Posterior cingulate gyrus (tissue), 11 donors: ENCODE measurements at regions not wholly inside any gene's neighbourhood (a gene's known extent, or its start where the extent isn't known, plus 50 kb on each side); places are given as distances from the start of the nearest gene placed in this dataset.

ENCODE experiments used
- DNase-seq, 10 donors: peaks; one replicate each; pipeline versions ENCODE4 v3.0.0 to v3.0.0-alpha.2; 2020 to 2021; ENCODE audit warnings: mixed read lengths in 3 of 10
- intact Hi-C: fragments of 100-400 bp; cut with DNase I; formaldehyde crosslinking; loops from one replicate; pipeline ENCODE4 v1.15.1; 2023

- DNase-seq = no peak
- intact Hi-C loops = no loop called here
These were observed 470.2 kb upstream of the BTBD3 start for GRCh38 chr20:11447371-11448100.

DNA sequence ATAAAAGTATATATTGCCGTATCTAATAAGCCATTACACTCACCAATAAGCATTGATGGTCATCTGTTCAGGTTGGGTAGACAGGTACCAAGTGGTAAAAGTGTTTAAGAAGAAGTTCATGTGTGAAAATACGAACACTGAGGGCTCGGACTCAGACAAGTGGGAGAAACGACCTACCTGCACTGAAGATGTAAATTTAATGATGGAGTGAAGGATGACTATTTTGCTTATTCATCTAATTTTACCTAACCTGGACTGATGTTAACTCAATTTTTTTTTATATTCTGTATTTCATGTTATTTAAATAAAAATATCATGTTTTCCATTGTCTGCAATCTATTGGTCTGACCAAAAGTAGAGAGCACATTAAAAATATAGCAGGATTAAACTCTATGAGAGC, 469.1 kb upstream of the BTBD3 start:
- DNase-seq = no peak
- intact Hi-C loops = no loop called here

GRCh38 chr20:11451793-11452291, 465.9 kb upstream of the BTBD3 start:
- DNase-seq = no peak
- intact Hi-C loops = no loop called here

DNA sequence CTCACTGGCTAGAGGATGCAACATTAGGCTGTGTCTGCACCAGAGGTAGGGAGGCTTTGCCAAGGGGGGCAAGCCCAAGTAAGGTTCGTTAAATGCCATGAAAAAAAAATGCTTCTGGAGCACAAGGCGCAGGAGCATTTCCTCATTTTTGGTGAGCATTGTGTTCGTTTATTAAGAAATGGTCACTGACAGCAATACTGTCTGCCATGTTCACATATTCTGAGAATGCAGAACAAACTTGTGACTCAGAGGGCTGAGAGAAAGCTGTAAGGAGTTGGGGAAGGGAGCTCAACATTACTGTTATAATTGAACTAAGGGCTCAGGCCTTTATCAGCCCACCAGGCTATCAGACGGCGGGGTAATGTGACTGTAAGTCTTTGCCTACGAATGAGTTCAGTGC, 465.4 kb upstream of the BTBD3 start:
- DNase-seq = no peak
- intact Hi-C loops = no loop called here

DNA sequence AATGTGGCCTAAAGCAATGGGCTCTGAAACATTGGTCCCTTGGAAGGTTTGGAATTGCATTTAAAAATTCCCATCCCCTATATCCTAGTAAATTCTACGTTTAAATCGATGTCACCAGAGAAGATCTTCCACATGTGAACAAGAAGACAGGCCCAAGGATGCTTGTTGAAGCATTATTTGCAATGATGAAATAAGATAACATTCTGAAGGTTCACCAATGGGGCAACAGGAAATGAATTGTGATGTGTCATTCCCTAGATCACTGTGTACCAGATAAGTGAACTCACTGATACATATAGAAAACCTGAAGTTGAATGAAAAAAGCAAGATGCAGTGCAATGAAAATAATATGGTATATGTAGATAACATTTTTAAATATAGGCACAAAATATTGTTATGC, 464.3 kb upstream of the BTBD3 start:
- DNase-seq = no peak
- intact Hi-C loops = no loop called here

DNA sequence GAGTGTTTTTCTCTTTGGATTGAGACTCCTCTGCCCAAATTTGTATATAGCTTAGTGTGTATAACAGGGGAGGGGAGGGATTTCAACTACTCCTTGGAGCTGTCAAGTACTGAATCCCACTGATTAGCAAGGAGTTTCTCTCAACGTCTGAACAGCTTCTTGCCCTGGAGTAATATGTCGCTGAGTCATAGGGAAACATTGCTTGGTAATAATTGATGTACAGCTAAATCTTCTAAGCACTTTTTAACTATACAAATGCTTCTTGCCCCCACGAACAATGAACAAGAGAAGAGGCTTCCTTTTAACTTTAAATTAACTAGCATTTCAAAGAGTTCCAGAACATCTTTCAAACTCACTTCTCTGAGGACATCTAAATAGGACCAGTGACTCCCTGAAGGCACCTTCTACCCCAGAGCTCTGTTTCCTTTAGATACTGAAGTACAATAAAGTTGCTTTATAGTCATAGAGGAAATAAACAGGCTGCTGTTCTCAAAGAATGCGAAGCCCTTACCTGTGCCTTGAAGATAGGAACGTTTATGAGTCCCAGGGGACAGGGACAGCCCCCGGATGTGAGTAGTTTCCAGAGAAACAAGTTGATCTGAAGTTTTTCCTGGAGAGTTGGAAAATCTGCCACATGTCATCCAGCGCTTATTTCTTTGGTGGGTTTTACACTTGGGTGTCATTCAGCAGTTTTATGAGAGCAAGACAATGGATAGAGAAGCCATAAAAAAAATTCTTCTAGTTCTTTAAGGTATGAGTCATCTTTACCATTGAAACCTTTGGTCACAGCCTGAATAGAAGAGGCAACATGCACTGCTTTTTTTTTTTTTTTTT, 462.5 kb upstream of the BTBD3 start:
- no peak for DNase-seq
- intact Hi-C loops = no loop called here

GRCh38 chr20:11457488-11457887, 460.2 kb upstream of the BTBD3 start:
- DNase-seq = no peak
- intact Hi-C loops = no loop called here

- intact Hi-C loops = no loop called here
- no peak for DNase-seq
These were observed 458.4 kb upstream of the BTBD3 start for GRCh38 chr20:11459090-11459890.

- intact Hi-C loops = no loop called here
- no peak for DNase-seq
These were observed 450.3 kb upstream of the BTBD3 start for GRCh38 chr20:11467436-11467835.

DNA sequence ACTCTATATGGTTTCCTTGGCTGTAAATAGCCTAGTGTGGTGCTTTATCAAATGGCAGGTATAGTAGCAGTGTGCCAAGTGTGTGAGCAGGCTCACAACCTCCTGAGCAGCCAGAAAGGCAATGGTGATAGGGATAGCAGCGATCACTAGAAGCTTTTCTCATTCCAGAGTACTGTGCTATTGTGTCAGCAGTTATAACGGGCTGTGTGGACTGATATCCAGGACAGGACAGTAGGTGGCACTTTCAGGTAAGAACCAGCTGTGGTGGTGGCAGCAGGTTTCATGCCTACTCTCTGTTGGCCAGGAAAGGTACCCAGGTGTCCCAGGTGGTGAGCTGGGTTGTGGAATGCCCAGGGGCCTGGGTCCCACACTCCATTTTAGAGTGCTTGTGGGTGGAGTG, 448.8 kb upstream of the BTBD3 start:
- DNase-seq = no peak
- intact Hi-C loops = no loop called here

GRCh38 chr20:11469795-11470435, 447.8 kb upstream of the BTBD3 start:
- intact Hi-C loops = no loop called here
- no peak for DNase-seq

DNA sequence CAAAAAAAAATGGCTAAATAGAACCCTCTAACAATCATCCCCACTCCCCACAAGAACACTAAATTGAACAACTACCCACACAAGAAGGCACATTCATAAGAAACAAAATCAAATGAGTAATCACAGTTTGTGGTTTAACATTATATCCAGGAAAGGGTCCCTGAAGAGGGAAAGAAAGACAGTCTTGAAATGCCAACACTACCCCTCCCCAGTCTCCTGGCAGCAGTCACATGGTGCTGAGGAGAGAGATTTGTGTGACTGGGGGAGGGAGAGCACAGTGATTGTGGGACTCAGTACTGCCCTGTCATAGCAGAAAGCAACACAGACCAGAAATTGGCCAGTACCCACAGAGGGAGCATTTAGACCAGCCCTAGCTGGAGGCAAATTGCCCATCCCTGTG, 443.7 kb upstream of the BTBD3 start:
- intact Hi-C loops = no loop called here
- DNase-seq = no peak

DNA sequence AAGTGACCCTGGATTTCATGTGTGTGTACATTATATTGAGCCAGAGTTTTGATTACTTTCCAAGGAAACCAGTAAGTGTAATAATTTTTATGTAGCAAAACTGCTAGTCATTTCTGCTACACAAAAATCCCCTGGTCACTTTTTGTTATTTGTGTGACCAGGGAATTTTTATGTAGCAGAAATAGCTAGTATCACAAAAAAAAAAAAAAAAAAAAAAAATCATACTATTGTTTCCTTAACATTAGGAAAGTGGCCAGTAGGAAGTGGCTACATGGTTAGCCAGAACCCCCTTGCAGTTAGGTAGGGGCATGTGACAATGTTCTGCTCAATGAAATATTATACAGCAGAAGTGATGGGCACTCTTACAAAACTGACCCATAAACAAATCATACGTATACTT, 434.0 kb upstream of the BTBD3 start:
- intact Hi-C loops = no loop called here
- DNase-seq = no peak

DNA sequence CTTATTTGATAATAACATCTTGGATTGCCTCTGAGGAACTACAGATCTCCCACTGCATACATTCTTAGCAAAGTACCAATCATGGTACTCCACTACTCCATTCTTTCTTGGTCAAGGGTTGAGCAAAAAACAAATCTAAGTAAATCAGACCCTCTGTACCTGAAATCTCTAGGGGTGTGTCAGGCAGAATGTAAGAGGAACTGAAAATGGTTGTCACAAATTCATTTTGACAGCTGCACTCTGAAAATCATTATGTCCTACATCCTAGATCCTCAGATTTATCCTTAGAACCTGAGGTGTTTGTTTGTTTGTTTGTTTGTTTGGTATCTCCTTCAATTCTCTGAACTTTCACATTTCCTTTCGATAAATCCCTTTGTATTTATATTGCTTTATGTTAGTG, 433.2 kb upstream of the BTBD3 start:
- DNase-seq = no peak
- intact Hi-C loops = no loop called here

GRCh38 chr20:11492386-11492785, 425.3 kb upstream of the BTBD3 start:
- no peak for DNase-seq
- intact Hi-C loops = no loop called here

GRCh38 chr20:11492846-11493245, 424.8 kb upstream of the BTBD3 start:
- intact Hi-C loops = no loop called here
- DNase-seq = no peak

- no peak for DNase-seq
- intact Hi-C loops = no loop called here
These were observed 421.3 kb upstream of the BTBD3 start for GRCh38 chr20:11496380-11496779.

GRCh38 chr20:11497545-11497944, 420.1 kb upstream of the BTBD3 start:
- intact Hi-C loops = no loop called here
- DNase-seq = no peak

- intact Hi-C loops = no loop called here
- DNase-seq = no peak
These were observed 418.5 kb upstream of the BTBD3 start for GRCh38 chr20:11499101-11499634.

DNA sequence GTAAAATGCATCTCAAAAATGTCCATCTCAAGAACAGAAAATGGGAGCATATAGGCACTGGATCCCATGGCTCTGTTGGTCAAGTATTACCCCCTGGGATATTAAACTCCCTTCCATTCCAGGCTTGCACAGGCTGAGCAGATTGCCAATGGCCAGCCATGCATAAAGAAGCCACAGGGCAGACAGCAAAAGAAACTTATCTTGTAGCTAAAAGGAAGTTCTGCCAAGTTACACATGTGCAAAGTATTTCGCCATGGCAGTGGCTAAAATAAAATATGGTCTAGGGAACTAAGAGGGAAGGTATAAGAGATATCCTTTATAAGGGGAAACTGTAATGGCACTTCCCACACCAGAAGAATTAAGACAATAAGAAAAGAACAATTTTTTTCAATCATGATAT, 415.6 kb upstream of the BTBD3 start:
- DNase-seq = no peak
- intact Hi-C loops = no loop called here
